ENCODE measurements at regions not wholly inside any gene's neighbourhood (a gene's known extent, or its start where the extent isn't known, plus 50 kb on each side); places are given as distances from the start of the nearest gene placed in this dataset.

- H3K27ac ChIP-seq (ENCODE audit: low read length): no peak overlapping the region
- no peak overlapping the region for H3K4me3 ChIP-seq (ENCODE audit: low read length)
- H3K9me3 ChIP-seq (ENCODE audit: control insufficient read depth, low read depth, low read length): no peaks in the 10 kb centered on the region
- H3K27me3 ChIP-seq (ENCODE audit: control insufficient read depth, insufficient read depth, low read length): no peaks in the 10 kb centered on the region
- 76% methylated on average over 2 of the region's 3 CpGs for WGBS (ENCODE audit: insufficient coverage, low lambda C conversion rate)
- no peaks in the 10 kb centered on the region for H3K4me1 ChIP-seq (ENCODE audit: control insufficient read depth, insufficient read depth, low read length)
- DNase-seq: no peak
- no peaks in the 10 kb centered on the region for H3K36me3 ChIP-seq (ENCODE audit: control insufficient read depth, insufficient read depth, low read length)
These were observed 195.7 kb upstream of the CITED2 start for GRCh38 chr6:139570166-139570565.

GRCh38 chr6:139569566-139569965, 195.1 kb upstream of the CITED2 start:
- DNase-seq: no peak
- Histone ChIP-seq H3K9me3 (ENCODE audit: control insufficient read depth, low read depth, low read length) (no peaks in the 10 kb centered on the region), H3K36me3 (ENCODE audit: control insufficient read depth, insufficient read depth, low read length) (no peaks in the 10 kb centered on the region), H3K27ac (ENCODE audit: low read length) (no peak overlapping the region), H3K4me3 (ENCODE audit: low read length) (no peak overlapping the region), H3K27me3 (ENCODE audit: control insufficient read depth, insufficient read depth, low read length) (no peaks in the 10 kb centered on the region), H3K4me1 (ENCODE audit: control insufficient read depth, insufficient read depth, low read length) (no peaks in the 10 kb centered on the region)
- WGBS (ENCODE audit: insufficient coverage, low lambda C conversion rate): 86% methylated on average over 3 of the region's 4 CpGs

GRCh38 chr6:139568956-139569538, 194.6 kb upstream of the CITED2 start:
- Histone ChIP-seq H3K27ac (ENCODE audit: low read length) (no peak overlapping the region), H3K4me1 (ENCODE audit: control insufficient read depth, insufficient read depth, low read length) (no peaks in the 10 kb centered on the region), H3K9me3 (ENCODE audit: control insufficient read depth, low read depth, low read length) (no peaks in the 10 kb centered on the region), H3K4me3 (ENCODE audit: low read length) (no peak overlapping the region), H3K36me3 (ENCODE audit: control insufficient read depth, insufficient read depth, low read length) (no peaks in the 10 kb centered on the region), H3K27me3 (ENCODE audit: control insufficient read depth, insufficient read depth, low read length) (no peaks in the 10 kb centered on the region)
- DNase-seq: no peak
- no CpG with 5 or more reads among the region's 5 CpGs for WGBS (ENCODE audit: insufficient coverage, low lambda C conversion rate)

- Histone ChIP-seq H3K4me3 (ENCODE audit: low read length) (no peak overlapping the region), H3K36me3 (ENCODE audit: control insufficient read depth, insufficient read depth, low read length) (no peaks in the 10 kb centered on the region), H3K27ac (ENCODE audit: low read length) (no peak overlapping the region), H3K27me3 (ENCODE audit: control insufficient read depth, insufficient read depth, low read length) (no peaks in the 10 kb centered on the region), H3K4me1 (ENCODE audit: control insufficient read depth, insufficient read depth, low read length) (no peaks in the 10 kb centered on the region), H3K9me3 (ENCODE audit: control insufficient read depth, low read depth, low read length) (no peaks in the 10 kb centered on the region)
- WGBS (ENCODE audit: insufficient coverage, low lambda C conversion rate): no CpG with 5 or more reads among the region's 3 CpGs
- peak in 1 of 2 donors; percentile 5 for DNase-seq
These were observed 193.9 kb upstream of the CITED2 start for GRCh38 chr6:139568151-139568955.

- H3K27ac ChIP-seq (ENCODE audit: low read length): no peak overlapping the region
- no peaks in the 10 kb centered on the region for H3K36me3 ChIP-seq (ENCODE audit: control insufficient read depth, insufficient read depth, low read length)
- WGBS (ENCODE audit: insufficient coverage, low lambda C conversion rate): no CpG with 5 or more reads among the region's 3 CpGs
- DNase-seq: no peak
- no peaks in the 10 kb centered on the region for H3K27me3 ChIP-seq (ENCODE audit: control insufficient read depth, insufficient read depth, low read length)
- no peaks in the 10 kb centered on the region for H3K4me1 ChIP-seq (ENCODE audit: control insufficient read depth, insufficient read depth, low read length)
- no peaks in the 10 kb centered on the region for H3K9me3 ChIP-seq (ENCODE audit: control insufficient read depth, low read depth, low read length)
- H3K4me3 ChIP-seq (ENCODE audit: low read length): no peak overlapping the region
These were observed 192.6 kb upstream of the CITED2 start for GRCh38 chr6:139567095-139567494.

- no peaks in the 10 kb centered on the region for H3K27me3 ChIP-seq (ENCODE audit: control insufficient read depth, insufficient read depth, low read length)
- no peak for DNase-seq
- no peak overlapping the region for H3K4me3 ChIP-seq (ENCODE audit: low read length)
- H3K9me3 ChIP-seq (ENCODE audit: control insufficient read depth, low read depth, low read length): no peaks in the 10 kb centered on the region
- H3K4me1 ChIP-seq (ENCODE audit: control insufficient read depth, insufficient read depth, low read length): no peaks in the 10 kb centered on the region
- WGBS (ENCODE audit: insufficient coverage, low lambda C conversion rate): no CpG with 5 or more reads among the region's 1 CpG
- H3K36me3 ChIP-seq (ENCODE audit: control insufficient read depth, insufficient read depth, low read length): no peaks in the 10 kb centered on the region
- no peak overlapping the region for H3K27ac ChIP-seq (ENCODE audit: low read length)
These were observed 191.1 kb upstream of the CITED2 start for GRCh38 chr6:139565591-139565990.

GRCh38 chr6:139557547-139557946, 183.1 kb upstream of the CITED2 start:
- H3K27me3 ChIP-seq (ENCODE audit: control insufficient read depth, insufficient read depth, low read length): no peaks in the 10 kb centered on the region
- H3K4me3 ChIP-seq (ENCODE audit: low read length): no peak overlapping the region
- no peaks in the 10 kb centered on the region for H3K9me3 ChIP-seq (ENCODE audit: control insufficient read depth, low read depth, low read length)
- no peaks in the 10 kb centered on the region for H3K36me3 ChIP-seq (ENCODE audit: control insufficient read depth, insufficient read depth, low read length)
- DNase-seq: no peak
- WGBS (ENCODE audit: insufficient coverage, low lambda C conversion rate): no CpG with 5 or more reads among the region's 3 CpGs
- no peaks in the 10 kb centered on the region for H3K4me1 ChIP-seq (ENCODE audit: control insufficient read depth, insufficient read depth, low read length)
- no peak overlapping the region for H3K27ac ChIP-seq (ENCODE audit: low read length)

GRCh38 chr6:139556532-139556931, 182.1 kb upstream of the CITED2 start:
- Histone ChIP-seq H3K27me3 (ENCODE audit: control insufficient read depth, insufficient read depth, low read length) (no peaks in the 10 kb centered on the region), H3K36me3 (ENCODE audit: control insufficient read depth, insufficient read depth, low read length) (no peaks in the 10 kb centered on the region), H3K4me3 (ENCODE audit: low read length) (no peak overlapping the region), H3K27ac (ENCODE audit: low read length) (no peak overlapping the region), H3K4me1 (ENCODE audit: control insufficient read depth, insufficient read depth, low read length) (no peaks in the 10 kb centered on the region), H3K9me3 (ENCODE audit: control insufficient read depth, low read depth, low read length) (no peaks in the 10 kb centered on the region)
- DNase-seq: no peak

GRCh38 chr6:139553916-139554315, 179.5 kb upstream of the CITED2 start:
- no peak overlapping the region for H3K4me3 ChIP-seq (ENCODE audit: low read length)
- H3K27me3 ChIP-seq (ENCODE audit: control insufficient read depth, insufficient read depth, low read length): no peaks in the 10 kb centered on the region
- 100% methylated on average over 1 of the region's 7 CpGs for whole genome bisulfite sequencing (ENCODE audit: insufficient coverage, low lambda C conversion rate)
- DNase-seq: no peak
- no peaks in the 10 kb centered on the region for H3K9me3 ChIP-seq (ENCODE audit: control insufficient read depth, low read depth, low read length)
- H3K36me3 ChIP-seq (ENCODE audit: control insufficient read depth, insufficient read depth, low read length): no peaks in the 10 kb centered on the region
- no peak overlapping the region for H3K27ac ChIP-seq (ENCODE audit: low read length)
- H3K4me1 ChIP-seq (ENCODE audit: control insufficient read depth, insufficient read depth, low read length): no peaks in the 10 kb centered on the region

- Histone ChIP-seq H3K36me3 (ENCODE audit: control insufficient read depth, insufficient read depth, low read length) (no peaks in the 10 kb centered on the region), H3K9me3 (ENCODE audit: control insufficient read depth, low read depth, low read length) (no peaks in the 10 kb centered on the region), H3K4me3 (ENCODE audit: low read length) (no peak overlapping the region), H3K27ac (ENCODE audit: low read length) (no peak overlapping the region), H3K4me1 (ENCODE audit: control insufficient read depth, insufficient read depth, low read length) (no peaks in the 10 kb centered on the region), H3K27me3 (ENCODE audit: control insufficient read depth, insufficient read depth, low read length) (no peaks in the 10 kb centered on the region)
- DNase-seq: no peak
- no CpG with 5 or more reads among the region's 2 CpGs for WGBS (ENCODE audit: insufficient coverage, low lambda C conversion rate)
These were observed 176.9 kb upstream of the CITED2 start for GRCh38 chr6:139551376-139551775.

GRCh38 chr6:139550361-139550760, 175.9 kb upstream of the CITED2 start:
- Histone ChIP-seq H3K9me3 (ENCODE audit: control insufficient read depth, low read depth, low read length) (no peaks in the 10 kb centered on the region), H3K27ac (ENCODE audit: low read length) (no peak overlapping the region), H3K4me3 (ENCODE audit: low read length) (no peak overlapping the region), H3K36me3 (ENCODE audit: control insufficient read depth, insufficient read depth, low read length) (no peaks in the 10 kb centered on the region), H3K27me3 (ENCODE audit: control insufficient read depth, insufficient read depth, low read length) (no peaks in the 10 kb centered on the region), H3K4me1 (ENCODE audit: control insufficient read depth, insufficient read depth, low read length) (peaks cover 2% of the 10 kb centered on the region)
- no peak for DNase-seq
- 60% methylated on average over 1 of the region's 3 CpGs for WGBS (ENCODE audit: insufficient coverage, low lambda C conversion rate)

Data from large intestine (tissue), 3 donors.